Caki2 (cell line): ENCODE measurements at regions not wholly inside any gene's neighbourhood (a gene's known extent, or its start where the extent isn't known, plus 50 kb on each side); places are given as distances from the start of the nearest gene placed in this dataset.
"Not testable (repeated sequence)": the region's sequence is repeated elsewhere in the genome, so short reads cannot be mapped to it uniquely, and the experiment has no call there.

ENCODE experiments used
- DNase-seq: peaks from one replicate; pipeline ENCODE4 v3.0.0-alpha.2; 2015; ENCODE audit warnings: low read depth
- in situ Hi-C: cut with HindIII; loops from 2 replicates; pipeline ENCODE4 v1.10.0; 2016; ENCODE audit warnings: low sequenced_read_pairs, low pct_unique_long_range_greater_than_20kb, mixed read lengths

GRCh38 chr7:94706996-94707740 is 51.2 kb upstream of the SGCE start:
- in situ Hi-C loops: no loop called here

GRCh38 chr7:94710256-94710655 is 54.3 kb upstream of the SGCE start:
- in situ Hi-C loops: no loop called here
- no peak for DNase-seq

More at GRCh38 chr7:94706996-94707740, 51.2 kb upstream of the SGCE start:
- DNase-seq: peak; percentile 54

GRCh38 chr7:94722360-94722759 is 66.4 kb upstream of the SGCE start:
- DNase-seq, in situ Hi-C loops: not testable (repeated sequence)

- in situ Hi-C loops, DNase-seq: not testable (repeated sequence)
Observed at GRCh38 chr7:94728893-94729292, 73.0 kb upstream of the SGCE start.

GRCh38 chr7:94738071-94738470 is 82.1 kb upstream of the SGCE start:
- DNase-seq: no peak
- in situ Hi-C loops: no loop called here

GRCh38 chr7:94739180-94739579 is 83.2 kb upstream of the SGCE start:
- in situ Hi-C loops: no loop called here
- no peak for DNase-seq

GRCh38 chr7:94740509-94740908 is 84.6 kb upstream of the SGCE start:
- no peak for DNase-seq
- in situ Hi-C loops: no loop called here

GRCh38 chr7:94741179-94741578 is 85.2 kb upstream of the SGCE start:
- in situ Hi-C loops: no loop called here
- DNase-seq: no peak

- no peak for DNase-seq
- in situ Hi-C loops: no loop called here
Observed at GRCh38 chr7:94748376-94748775, 92.4 kb upstream of the SGCE start.

GRCh38 chr7:94760446-94761100 is 104.6 kb upstream of the SGCE start:
- in situ Hi-C loops: no loop called here
- no peak for DNase-seq

- DNase-seq: no peak
Observed at GRCh38 chr7:94761451-94761850, 105.5 kb upstream of the SGCE start.

GRCh38 chr7:94763268-94763667 is 107.3 kb upstream of the SGCE start:
- no peak for DNase-seq
- in situ Hi-C loops: no loop called here

More at GRCh38 chr7:94761451-94761850, 105.5 kb upstream of the SGCE start:
- in situ Hi-C loops: no loop called here

- no peak for DNase-seq
- in situ Hi-C loops: no loop called here
Observed at GRCh38 chr7:94769724-94770123, 113.8 kb upstream of the SGCE start.

GRCh38 chr7:94778711-94779459 is 123.0 kb upstream of the SGCE start:
- DNase-seq: no peak
- in situ Hi-C loops: no loop called here

- DNase-seq: no peak
- in situ Hi-C loops: no loop called here
Observed at GRCh38 chr7:94779861-94780260, 123.9 kb upstream of the SGCE start.

GRCh38 chr7:94781236-94781635 is 125.3 kb upstream of the SGCE start:
- DNase-seq: no peak
- in situ Hi-C loops: no loop called here

GRCh38 chr7:94782777-94783176 is 124.6 kb upstream of the PPP1R9A start:
- in situ Hi-C loops: no loop called here
- no peak for DNase-seq

- in situ Hi-C loops: no loop called here
- no peak for DNase-seq
Observed at GRCh38 chr7:94787285-94787684, 120.1 kb upstream of the PPP1R9A start.

GRCh38 chr7:94788378-94788777 is 119.0 kb upstream of the PPP1R9A start:
- DNase-seq, in situ Hi-C loops: not testable (repeated sequence)
